ENCODE measurements at regions not wholly inside any gene's neighbourhood (a gene's known extent, or its start where the extent isn't known, plus 50 kb on each side); places are given as distances from the start of the nearest gene placed in this dataset.
A peak's percentile ranks its signal among the peaks of the same experiment; 100 is the strongest.

DNA sequence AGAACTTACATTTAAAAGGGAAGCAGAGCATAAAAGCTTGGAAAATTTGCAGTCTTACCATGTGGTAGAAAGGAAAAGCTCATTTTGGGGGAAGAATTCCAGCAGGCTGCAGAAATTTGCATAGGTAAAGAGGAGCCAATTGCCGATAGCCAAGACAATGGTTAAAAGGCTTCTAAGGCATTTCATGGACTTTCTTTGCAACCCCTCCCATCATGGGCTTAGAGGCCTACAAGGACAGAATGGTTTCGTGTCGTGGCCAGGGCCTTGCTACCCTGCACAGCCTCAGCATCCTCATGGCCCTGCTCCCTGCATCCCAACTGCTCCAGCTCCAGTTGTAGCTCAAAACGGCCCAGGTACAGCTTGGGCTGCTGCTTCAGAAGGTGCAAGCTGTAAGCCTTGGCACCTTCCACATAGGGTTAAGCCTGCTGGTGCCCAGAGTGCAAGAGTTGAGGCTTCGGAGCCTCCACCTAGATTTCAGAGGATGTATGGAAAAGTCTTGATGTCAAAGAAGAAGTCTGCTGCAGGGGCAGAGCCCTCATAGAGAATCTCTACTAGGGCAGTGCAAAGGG lies 420.3 kb downstream of the PCDH17 start:
- no peak for DNase-seq

DNA sequence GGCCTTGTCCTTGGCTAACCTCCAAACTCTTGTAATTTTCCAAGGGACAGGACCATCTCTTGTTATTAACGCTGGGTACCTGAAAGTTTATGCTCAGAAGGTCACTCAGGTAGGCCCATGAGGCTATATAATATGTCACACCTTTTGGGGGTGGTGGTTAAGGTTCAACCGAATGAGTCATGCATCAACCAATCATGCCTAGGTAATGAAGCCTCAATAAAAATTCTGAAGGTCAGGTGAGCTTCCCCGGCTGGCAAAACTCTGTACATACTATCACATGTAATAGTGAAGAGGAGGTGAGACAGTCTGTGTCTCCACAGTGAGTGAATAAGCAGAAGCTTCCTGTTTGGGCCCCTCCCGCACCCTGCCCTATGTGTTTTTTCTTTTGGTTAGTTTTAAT lies 424.9 kb downstream of the PCDH17 start:
- no peak for DNase-seq

DNA sequence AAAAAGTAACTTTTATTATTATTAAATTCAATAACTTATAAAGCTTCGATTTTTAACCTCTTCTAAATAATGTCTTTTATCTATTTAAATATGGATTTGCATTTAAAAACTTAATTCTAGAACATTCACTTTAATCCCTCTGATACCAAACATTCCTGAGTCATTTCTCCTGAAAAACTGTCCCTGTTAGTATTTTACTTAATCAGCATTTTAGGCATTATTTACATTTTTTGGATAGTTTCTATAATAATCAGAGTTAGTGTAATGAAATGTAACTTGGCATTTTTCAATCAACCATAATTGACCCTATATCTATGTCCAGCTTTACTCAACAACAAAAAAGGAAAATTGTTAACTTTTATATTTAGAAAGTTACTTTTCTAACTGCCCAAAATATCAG lies 428.1 kb downstream of the PCDH17 start:
- no peak for DNase-seq

DNA sequence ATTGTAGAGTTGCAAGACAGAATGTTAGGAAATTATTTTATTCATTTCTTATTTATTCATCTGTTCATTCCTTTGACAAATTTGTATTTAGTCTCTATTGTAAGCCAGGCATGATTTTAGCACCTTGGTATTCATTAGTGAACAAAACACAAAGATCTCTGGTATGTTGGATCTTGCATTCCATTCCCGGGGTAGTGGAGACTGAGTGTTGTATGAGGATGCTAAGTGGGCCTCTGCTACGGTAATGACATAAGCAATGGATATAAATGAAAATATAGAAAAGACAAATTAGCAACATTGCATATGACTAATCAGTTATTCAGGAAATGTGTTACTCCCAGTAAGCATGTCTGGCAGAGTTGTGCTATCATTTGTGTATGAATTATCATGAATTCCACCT lies 449.3 kb downstream of the PCDH17 start:
- no peak for DNase-seq

DNA sequence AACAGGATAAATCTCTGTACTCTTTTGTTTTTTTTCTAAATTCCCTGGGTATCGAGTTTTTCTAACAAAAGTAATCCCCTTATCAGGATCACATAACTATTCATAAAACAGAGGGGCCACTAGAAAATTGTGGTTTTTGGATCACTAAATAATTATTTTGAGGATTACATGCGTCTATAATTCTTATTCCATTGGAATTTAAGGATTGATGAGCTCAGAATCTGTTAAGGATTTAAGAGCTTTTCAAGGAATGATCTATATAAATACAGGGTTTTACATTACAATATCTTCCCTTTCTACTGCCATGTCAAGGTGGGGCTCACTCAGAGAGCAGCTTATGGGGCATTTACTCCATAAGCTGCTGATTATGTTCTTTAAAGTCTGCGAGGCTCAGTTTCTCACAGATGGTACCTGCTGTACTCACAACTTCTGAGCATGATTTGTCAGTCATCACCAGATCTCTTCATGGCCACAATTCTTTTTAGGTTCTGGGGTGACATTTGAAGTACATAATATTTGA lies 449.8 kb downstream of the PCDH17 start:
- no peak for DNase-seq

DNA sequence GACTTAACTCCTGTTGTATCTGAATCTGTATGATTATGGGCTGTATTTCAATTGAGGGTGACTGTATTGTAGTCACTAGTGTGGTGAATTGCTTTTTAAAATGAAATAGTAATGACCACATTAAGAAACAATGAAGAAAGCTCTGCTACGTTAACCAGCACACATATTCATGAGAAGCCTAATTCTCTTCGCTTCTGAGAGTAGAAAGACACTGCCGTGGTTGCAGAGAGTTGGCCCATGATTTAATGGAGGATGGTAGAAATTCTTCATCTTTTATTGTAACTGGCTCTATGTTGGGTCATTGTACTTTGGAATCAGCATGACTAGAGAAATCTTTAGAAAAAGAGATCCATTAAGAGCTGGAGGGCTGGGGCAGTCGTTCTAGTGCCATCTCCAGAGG lies 451.5 kb downstream of the PCDH17 start:
- no peak for DNase-seq

DNA sequence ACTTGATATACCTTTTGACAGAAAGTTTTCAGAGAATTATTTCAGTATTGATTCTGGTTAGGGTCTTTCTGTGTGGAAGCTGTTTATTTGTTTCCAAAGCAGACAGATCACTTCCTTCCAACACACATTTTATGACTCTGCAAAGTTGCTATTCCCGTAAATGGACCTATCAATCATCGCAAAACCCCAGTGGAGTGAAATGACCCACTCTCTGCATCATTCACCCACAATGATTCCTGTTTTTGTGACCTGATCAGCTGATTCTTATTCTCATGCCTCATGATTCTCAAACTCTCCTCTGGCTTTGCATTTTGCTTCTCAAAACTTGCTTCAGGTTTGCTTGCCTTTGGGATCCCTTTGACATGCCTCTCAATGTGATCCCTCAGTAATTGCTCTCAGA lies 453.7 kb downstream of the PCDH17 start:
- DNase-seq = peak; percentile 25

DNA sequence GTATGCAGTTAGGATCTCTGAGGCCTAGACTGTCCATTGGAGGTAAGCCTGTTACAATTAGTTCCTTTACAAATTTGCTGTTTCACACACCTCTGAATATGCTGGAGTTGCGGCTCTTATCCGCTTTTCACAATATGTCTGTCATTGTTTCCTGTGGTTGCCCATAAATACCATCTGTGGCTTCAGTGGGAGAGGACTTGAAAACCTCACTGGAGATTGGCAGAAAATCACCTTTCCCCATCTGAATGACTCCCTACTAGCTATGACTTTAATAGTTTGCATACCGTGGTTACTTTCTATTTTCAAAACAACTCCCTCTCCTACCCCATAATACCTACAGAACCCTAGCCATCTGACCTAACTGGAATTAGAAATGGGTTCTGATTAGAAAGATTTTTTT lies 454.3 kb downstream of the PCDH17 start:
- DNase-seq = peak; percentile 58

DNA sequence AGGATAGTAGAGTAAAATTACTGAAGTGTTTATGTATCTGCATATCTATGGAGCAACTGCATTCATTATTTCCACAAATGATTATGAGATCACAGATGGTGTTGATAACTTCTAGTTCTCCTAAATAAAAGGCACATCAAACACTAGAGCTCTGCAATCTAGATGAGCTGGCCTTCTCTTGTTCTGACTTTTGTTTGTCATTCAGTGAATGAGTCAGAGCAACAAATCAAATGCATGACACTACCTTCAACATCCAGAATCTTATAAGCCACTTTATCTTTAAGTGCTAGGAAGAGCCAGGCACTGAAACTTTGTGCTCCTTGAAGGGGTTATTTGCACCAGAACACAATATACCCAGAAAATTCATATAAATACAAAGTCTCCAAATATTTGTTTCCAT lies 456.0 kb downstream of the PCDH17 start:
- DNase-seq = peak; percentile 30

DNA sequence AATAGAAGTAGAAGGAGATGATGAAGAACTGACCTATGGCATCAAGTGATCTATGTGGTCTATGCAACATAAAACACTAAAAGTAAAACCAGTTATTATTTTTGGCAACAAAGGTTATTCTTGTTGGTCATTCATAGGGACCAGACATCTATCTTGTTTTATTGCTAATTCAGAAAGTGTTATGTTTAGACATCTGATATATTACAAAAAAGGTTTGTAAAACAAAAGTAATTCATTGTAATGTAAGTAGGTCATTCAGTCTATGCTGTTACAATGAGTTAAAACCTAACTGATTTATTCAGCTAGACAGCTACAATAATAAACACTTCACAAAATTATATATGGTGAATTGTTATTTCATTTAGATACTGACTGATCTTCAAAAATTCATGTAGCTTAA lies 461.9 kb downstream of the PCDH17 start:
- no peak for DNase-seq

DNA sequence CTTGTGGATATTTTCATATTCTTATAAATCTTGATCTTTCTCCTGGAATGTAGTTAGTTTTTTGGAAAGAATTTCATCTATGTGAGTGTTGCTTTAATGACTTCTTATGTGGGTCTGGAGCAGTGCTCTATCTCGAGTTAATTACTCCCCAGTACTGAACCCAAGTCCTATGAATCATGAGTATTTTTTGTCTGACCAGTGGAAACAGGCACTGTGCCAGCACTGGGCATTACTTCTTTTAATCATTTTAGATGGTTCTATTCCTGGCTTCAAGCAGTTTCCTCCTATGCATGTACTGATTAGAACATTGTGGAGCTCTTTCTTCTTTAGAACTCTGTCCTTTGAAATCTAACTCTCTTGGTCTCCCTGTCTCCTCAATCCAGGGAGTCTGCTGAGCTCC lies 466.3 kb downstream of the PCDH17 start:
- no peak for DNase-seq

DNA sequence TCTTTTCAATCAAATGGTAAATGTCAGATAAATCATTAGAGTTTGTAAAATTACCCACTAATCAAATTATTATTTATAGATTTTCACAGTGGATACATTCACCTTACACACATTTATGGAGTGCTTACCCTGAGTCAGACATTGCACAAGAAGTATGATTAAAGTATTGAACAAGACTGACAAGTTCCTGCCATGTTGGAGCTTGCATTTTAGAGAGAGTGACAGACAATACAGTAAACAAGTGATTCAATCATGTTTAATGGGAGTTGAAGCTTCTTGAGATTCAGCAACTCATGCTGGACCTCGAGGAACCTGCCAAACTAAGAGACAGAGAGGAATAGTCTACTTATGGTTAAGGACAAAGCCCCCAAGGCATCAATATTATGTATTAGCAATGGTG lies 487.8 kb downstream of the PCDH17 start:
- no peak for DNase-seq

DNA sequence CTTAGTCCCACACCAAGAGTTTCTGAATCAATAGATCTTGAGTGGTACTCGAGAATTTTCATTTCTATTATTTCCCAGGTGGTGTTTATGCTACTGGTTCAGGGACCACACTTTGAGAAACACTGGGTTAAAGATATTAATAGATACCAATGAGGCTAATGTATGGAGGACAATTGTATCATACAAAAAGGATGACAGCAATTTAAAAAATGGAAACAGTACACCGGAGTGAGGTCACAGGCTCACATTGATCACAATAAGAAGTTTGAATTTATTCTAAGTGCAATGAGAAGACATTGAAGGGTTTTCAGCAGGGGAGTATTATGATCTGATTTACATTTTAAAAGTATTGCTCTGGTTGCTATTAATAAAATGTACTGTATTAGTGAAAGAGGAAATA lies 488.3 kb downstream of the PCDH17 start:
- DNase-seq = no peak

DNA sequence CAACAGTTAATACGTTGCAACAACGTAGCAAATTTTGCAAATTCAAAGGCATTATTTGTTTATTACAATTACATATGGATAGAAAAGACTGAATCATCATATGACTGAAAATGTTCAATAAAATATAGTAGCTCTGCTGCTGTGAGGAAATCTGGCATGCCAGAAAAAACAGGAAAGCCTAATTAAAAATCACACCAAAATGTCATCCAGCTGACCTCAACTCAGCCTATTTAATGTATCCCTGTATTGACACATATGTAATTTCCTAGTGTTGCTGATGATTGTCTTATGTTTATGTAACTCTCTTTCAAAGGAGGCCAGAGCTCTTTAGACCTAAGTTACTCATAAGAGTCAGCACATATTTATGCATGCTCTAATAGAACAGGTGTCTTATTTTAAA lies 495.0 kb downstream of the PCDH17 start:
- no peak for DNase-seq

DNA sequence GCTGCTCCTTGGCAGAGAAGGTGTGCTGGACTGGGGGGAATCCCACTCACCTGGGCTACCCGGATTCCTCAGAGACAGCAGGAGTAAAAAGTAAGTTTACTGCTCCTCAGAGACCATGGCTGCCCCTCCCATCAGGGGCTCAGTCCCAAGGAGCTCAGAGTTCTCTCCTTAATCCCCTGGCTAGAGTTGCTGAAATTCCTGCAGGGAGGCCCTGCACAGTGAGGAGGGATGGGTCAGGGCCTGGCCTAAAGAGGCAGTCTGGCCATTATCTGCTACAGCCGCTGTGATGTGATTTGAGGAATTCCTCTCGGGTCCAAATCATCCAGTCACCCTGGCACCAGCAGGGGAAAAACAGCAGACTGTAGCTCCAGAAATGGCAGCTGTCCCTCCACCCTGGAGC lies 502.5 kb downstream of the PCDH17 start:
- DNase-seq = no peak

DNA sequence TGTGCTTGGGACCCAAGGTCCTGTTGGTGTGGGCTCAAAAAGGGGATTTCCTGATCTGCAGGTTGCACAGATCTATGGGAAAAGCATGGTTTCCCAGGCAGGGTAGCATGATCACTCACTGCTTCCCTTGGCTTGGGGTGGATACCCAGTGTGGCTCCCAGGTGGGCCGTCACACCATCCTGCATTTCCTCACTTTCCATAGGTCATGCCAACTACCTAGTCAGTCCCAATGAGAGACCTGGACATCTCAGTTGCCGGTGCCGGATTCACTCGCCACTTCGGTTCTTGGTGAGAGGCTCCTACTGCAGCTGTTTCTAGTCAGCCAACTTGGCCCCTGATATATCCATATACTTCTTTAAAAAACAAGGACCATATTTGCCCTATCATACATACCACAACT lies 503.0 kb downstream of the PCDH17 start:
- DNase-seq = no peak

DNA sequence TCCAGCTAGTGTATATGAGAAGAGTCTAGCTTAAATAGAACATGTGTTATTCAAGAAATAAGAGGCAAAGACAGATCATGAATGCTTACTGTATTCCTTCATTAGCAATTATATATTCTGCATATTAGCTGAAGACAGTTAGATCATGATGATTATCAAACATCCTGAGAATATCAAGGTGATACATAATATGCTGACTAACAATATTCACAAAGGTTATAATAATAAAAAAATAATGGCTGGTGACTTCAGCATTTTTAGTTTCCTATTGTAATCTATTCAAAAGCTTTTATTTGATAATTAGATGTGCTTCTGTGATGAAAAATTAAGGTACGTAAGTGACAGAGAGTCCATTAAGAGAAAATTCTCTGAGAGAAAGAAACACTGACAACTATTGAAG lies 511.4 kb downstream of the PCDH17 start:
- no peak for DNase-seq

DNA sequence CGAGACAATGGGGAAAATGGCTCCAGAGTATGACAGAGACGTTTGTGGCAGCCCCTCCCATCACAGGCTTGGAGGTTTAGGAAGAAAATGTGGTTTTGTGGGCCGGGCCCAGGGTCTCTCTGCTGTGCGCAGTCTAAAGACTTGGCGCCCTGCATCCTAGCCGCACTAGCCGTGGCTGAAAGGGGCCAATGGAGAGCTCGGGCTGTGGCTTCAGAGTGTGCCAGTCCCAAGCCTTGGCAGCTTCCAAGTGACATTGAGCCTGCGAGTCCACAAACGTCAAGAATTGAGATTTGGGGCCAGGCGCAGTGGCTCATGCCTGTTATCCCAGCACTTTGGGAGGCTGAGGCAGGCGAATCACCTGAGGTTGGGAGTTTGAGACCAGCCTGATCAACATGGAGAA lies 513.1 kb downstream of the PCDH17 start:
- no peak for DNase-seq

DNA sequence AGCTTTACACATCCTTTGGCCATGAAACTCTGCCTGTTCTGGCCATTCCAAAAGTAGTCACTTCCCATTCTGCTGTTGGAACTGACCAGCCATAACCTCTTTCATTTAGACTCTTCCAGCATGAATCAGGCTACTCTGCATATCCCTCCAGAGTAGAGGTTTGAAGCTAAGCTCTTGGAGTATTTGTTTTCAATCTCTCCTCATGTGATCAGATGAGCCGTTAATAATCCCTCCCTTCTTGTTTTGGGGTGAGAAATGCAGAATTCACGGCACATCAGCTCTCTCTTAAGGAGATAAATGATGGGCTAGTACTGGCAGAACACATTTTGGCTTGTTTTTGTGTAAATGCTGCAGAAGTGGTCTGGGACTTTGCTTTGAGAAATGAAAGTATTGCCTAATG lies 519.9 kb downstream of the PCDH17 start:
- no peak for DNase-seq

DNA sequence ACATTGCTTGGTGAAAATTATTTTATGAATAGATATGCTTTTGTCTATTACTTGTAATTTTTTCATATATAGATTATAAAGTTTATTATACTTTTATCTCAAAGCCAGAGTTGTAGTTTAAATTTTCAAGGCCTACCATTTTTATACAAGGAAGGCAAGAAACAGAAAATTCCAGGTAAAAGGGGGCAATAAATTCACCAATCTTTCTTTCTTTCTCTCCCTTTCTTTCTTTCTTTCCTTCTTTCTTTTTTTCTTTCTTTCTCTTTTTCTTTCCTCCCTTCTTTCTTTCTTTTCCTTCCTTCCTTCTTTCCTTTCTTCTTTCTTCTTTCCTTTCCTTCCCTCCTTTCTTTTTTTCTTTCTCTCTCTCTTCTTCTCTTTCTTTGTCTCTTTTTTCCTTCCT lies 529.4 kb downstream of the PCDH17 start:
- no peak for DNase-seq

DNA sequence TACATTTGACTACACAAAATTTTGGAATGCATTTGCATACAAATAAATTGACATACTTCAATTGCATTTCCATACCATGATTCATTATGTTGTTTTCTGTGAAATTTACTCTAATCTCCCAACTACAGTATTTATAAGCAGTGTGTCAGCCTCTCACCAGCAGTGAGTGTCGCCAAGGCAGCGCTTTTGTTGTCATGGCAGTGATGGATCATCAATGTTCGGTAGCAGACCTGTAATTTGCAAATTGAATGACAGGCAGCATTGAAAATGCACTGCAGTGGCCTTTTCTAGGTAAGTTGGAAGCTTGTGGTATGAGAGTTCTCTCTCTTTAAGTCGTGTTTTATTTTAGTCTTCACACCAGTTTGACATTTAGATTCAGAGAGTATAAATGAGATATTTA lies 534.1 kb downstream of the PCDH17 start:
- DNase-seq = no peak

DNA sequence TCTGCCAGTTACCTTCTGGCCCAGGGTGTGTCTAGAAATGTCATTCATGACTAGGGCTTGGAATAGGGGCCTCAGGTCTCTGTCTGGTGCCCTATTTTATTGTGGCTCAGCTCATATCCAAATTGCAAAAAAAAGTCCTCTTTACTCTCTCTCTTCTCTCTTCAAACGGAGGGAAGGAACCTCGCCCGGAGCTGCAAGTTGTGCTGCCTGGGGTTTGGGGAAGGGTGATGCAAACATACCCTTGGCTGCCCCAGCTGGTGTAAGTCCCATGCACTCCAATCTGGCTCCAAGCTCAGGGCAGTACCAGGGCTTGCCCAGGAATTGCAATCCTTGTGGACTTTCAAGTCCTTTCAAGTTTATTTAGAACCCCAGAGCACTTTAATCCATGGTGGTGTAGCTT lies 549.6 kb downstream of the PCDH17 start:
- DNase-seq = no peak

DNA sequence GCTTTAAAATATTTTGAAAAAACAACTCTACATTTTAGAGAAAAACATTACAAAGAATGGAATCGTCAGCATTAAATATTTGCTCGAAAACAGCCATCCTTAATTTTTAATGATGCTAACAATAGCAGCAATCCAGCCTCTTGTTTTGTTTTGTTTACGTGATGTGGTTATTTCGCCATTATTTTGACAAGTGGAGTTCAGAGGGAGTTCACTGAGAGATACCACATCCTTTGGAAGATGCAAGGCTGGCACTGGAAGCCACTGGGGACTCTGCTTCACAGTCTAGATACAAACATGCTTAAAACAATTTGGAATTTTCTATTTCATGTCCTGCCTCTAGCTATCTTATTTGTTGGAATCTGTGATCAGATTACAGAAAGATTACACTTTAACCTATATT lies 556.3 kb downstream of the PCDH17 start:
- DNase-seq = no peak

DNA sequence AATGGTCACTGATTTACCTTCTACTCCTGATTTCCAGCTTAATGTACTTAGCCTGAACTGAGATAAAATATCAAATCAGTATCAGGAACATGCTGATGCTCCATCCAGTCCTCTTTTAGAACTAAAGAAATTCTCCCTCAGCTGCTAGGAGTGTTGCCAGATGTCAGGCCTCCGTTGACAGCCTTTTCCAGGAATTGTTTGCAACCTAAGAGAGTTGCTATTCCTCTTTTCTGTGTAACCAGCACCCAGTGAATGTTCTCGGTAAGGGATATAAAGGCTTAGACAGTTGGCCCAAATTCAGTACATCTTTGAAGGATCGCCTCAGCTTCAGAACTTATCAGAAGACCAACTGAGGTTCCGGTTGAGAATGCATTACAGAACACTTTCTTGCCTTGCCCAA lies 559.0 kb downstream of the PCDH17 start:
- DNase-seq = no peak

DNA sequence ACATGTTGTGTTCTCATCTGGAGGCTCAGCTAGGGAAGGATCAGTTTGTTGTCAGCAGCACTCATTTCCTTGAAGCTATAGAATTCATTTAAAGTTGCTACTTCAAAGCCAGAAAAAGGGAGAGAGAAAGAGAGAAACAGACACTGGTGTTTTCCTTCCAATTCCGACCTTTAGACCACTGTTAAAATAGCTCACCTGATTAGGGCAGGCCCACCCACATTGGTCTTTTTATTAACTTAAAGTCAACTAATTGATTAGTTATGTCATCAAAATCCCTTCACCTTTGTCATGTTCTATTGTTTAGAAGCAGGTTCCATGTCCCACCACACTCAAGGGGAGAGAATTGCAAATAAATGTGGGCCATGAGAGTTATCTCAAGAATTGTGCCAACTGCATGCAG lies 560.2 kb downstream of the PCDH17 start:
- DNase-seq = no peak

DNA sequence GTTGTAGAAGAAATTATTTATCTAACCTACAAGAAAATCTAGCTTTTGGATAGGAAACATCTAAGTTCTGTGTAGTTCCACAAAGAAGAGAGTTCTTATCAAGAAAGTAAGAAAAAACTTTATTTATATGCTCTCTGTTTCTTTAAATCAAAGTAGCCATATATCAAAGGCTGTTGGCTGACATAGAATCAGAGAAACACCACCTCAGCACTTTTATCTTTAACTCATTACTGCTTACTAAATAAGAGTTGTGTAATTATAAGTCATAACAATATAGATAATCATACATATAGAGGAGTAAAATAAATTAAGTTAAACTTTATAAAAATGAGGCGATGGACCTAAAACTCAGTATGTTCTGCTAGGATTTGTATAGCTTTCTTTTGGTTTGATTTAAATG lies 570.6 kb downstream of the PCDH17 start:
- no peak for DNase-seq
